WI38 (cell line): ENCODE measurements at regions not wholly inside any gene's neighbourhood (a gene's known extent, or its start where the extent isn't known, plus 50 kb on each side); places are given as distances from the start of the nearest gene placed in this dataset.

Experiments
- H3K4me3 ChIP-seq: 2 replicates; pipeline ENCODE4 v1.5.1; 2011; ENCODE audit warnings: low read depth, mild to moderate bottlenecking, control low read depth, low read length
- TF ChIP-seq, protein P1 (sequence below): IDR thresholded peaks from 2 replicates; pipeline ENCODE4 v1.5.1; 2012; ENCODE audit warnings: low read depth, mild to moderate bottlenecking, control low read depth, low read length

DNA sequence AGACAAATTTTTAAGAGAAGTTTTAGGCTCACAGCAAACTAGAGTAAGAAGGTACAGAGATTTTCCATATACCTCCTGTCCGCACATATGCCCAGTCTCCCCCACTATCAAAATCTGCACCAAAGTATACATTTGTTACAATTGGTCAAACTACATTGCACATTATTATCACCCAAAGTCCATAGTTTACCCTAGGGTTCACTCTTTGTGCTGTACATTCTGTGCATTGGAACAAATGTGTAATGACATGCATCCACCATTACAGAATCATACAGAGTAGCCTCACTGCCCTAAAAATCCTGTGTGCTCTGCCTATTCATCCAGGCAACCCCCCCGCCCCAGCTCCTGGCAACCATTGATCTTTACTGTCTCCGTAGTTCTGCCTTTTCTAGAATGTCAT is 61.7 kb upstream of the SPRED2 start:
- TF ChIP-seq, protein P1, sequence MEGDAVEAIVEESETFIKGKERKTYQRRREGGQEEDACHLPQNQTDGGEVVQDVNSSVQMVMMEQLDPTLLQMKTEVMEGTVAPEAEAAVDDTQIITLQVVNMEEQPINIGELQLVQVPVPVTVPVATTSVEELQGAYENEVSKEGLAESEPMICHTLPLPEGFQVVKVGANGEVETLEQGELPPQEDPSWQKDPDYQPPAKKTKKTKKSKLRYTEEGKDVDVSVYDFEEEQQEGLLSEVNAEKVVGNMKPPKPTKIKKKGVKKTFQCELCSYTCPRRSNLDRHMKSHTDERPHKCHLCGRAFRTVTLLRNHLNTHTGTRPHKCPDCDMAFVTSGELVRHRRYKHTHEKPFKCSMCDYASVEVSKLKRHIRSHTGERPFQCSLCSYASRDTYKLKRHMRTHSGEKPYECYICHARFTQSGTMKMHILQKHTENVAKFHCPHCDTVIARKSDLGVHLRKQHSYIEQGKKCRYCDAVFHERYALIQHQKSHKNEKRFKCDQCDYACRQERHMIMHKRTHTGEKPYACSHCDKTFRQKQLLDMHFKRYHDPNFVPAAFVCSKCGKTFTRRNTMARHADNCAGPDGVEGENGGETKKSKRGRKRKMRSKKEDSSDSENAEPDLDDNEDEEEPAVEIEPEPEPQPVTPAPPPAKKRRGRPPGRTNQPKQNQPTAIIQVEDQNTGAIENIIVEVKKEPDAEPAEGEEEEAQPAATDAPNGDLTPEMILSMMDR = no peak
- no peak overlapping the region for H3K4me3 ChIP-seq

DNA sequence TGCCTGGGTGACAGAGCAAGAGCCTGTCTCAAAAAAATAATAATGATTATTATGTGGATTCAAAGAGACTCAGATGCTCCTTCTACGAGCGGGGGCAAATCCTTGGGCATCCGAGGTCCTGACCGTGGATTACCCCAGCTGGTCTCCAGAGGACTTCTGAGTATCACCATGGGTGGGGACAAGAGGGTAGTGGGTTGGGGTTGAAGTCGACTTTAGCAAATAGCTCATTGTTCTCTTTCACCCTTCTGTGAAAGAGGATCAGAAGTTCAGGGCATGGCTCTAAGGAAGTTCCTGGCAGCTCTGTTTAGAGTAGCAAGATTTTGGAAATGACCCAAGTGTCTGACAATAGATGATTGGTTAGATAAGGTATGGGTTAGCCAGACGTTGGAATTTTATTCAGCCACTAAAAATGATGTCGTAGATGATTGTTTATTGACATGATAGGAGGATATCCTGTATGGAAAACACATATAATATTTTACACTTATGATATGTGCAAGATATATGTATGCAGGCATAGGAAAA is 59.0 kb upstream of the SPRED2 start:
- TF ChIP-seq, protein P1 = no peak
- H3K4me3 ChIP-seq = no peak overlapping the region

DNA sequence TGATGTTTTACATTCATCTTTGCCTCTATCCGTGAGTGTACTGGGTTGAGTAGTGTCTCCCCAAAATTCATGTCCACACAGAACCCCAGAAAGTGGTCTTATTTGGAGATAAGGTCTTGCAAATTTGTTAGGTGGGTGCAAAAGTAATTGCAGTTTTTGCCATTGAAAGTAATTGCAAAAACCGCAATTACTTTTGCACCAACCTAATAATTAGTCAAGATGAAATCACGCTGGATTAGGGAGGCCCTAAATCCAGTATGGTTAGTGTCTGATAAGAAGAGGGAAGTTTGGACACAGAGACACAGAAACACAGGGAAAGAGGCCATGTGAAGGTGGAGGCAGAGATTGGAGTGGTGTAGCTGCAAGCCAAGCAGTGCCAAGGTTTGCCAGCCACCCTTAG is 57.8 kb upstream of the SPRED2 start:
- no peak overlapping the region for H3K4me3 ChIP-seq
- TF ChIP-seq, protein P1 = no peak

DNA sequence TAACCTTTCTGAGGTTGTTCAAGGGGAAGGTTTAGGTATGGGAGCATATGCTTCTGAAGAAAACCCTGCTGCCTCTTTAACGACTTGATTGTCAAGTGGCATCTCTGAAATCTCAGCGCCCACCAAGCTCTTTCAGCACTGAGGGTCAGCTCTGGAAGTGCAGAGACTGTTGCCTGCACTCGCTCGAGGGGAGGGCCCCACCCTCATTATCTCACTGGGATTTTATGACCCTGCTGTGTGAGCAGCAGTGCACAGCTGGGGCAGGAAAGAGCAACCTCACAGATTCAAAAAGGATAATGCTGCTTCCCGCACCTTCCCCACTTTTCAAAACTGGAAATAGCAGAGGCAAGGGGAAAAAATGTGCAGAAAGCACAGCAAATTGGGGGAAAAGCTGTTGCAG is 56.9 kb upstream of the SPRED2 start:
- TF ChIP-seq, protein P1 = no peak
- H3K4me3 ChIP-seq = no peak overlapping the region

DNA sequence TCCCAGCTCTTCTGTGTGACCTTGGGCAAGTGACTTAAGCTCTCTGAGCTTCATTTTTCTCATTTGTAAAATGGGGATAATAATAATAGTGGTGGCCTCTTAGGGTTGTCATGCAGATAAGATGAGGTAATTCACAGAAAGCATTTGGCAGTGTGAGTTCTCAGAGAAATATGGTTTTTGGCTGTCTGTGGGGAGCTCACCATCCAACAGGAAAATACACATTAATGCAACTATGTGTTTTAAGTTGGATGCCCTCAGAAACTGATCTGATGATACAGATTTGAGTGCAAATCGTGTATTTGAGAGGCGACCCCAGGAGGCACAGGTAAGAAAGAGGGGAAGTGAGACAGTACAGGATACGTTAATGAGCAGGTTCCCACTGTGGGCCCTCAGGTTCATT is 56.1 kb upstream of the SPRED2 start:
- H3K4me3 ChIP-seq = no peak overlapping the region
- TF ChIP-seq, protein P1 = no peak

DNA sequence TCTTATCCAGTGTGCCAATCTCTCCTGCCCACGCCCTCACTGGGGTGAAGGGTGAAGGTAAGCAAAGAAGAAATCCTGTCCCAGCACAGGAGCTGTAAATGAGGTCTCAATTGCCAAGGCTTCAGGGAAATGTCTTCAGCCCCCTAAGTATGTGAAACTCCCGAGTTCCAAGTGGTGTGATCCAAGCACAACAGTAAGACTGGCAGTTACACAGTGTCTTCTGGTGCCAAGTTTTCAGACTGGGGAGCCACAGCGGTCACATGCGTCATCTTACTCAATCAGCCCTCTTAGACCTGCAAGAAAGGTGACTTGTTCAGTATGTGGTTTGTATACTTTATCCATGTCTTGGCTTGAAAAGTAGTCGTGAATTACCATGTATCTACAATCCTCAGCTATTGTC is 55.0 kb upstream of the SPRED2 start:
- no peak overlapping the region for H3K4me3 ChIP-seq
- TF ChIP-seq, protein P1 = no peak

DNA sequence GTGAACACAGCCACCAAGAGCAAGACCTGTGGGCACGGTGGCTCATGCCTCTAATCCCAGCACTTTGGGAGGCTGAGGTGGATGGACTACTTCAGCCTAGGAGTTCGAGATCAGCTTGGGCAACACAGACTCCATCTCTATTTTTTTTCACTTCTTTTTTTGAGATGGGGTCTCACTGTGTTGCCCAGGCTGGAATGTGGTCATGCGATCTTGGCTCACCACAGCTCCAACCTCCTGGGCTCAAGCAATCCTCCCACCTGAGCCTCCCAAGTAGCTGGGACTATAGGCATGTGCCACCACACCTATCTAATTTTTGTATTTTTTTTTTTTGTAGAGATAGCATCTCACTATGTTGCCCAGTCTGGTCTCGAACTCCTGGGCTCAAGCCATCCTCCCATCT is 54.4 kb upstream of the SPRED2 start:
- TF ChIP-seq, protein P1 = no peak
- no peak overlapping the region for H3K4me3 ChIP-seq
